GM12873 (cell line): ENCODE measurements at regions not wholly inside any gene's neighbourhood (a gene's known extent, or its start where the extent isn't known, plus 50 kb on each side); places are given as distances from the start of the nearest gene placed in this dataset.

Experiments
- CTCF ChIP-seq: IDR thresholded peaks from 2 replicates; pipeline ENCODE4 v1.5.1; 2012; ENCODE audit warnings: low read depth, mild to moderate bottlenecking, moderate library complexity, low read length, control low read depth; ENCODE audit not compliant: insufficient read depth; ENCODE audit errors: missing control alignments

GRCh38 chr7:68185631-68186456 lies 1189.2 kb downstream of the TYW1 start:
- TF ChIP-seq CTCF = no peak

- TF ChIP-seq CTCF = no peak
Measured at GRCh38 chr7:68187532-68187931, 1190.9 kb downstream of the TYW1 start.

GRCh38 chr7:68192941-68193340 lies 1196.3 kb downstream of the TYW1 start:
- TF ChIP-seq CTCF = no peak

GRCh38 chr7:68200051-68200670 lies 1203.5 kb downstream of the TYW1 start:
- no peak for TF ChIP-seq CTCF

GRCh38 chr7:68203251-68203650 lies 1206.6 kb downstream of the TYW1 start:
- TF ChIP-seq CTCF = no peak

- TF ChIP-seq CTCF = no peak
Measured at GRCh38 chr7:68205826-68206225, 1209.2 kb downstream of the TYW1 start.

GRCh38 chr7:68206946-68207485 lies 1210.4 kb downstream of the TYW1 start:
- TF ChIP-seq CTCF = no peak
